Activated naive CD8-positive, alpha-beta T cell treated with anti-CD3 and anti-CD28 coated beads, Interleukin-2, amount 50 U/mL, for 24 hours (primary cell): ENCODE measurements at regions not wholly inside any gene's neighbourhood (a gene's known extent, or its start where the extent isn't known, plus 50 kb on each side); places are given as distances from the start of the nearest gene placed in this dataset.
"Not testable (repeated sequence)": the region's sequence is repeated elsewhere in the genome, so short reads cannot be mapped to it uniquely, and the experiment has no call there.

ENCODE experiments used
- ATAC-seq: fragments of 150-1000 bp; cut with Tn5 transposase; one replicate; pipeline ENCODE4 v1.10.0; 2021
- DNase-seq: peaks from one replicate; pipeline ENCODE4 v3.0.0; 2021
- H3K27ac Mint-ChIP-seq: one replicate; pipeline ENCODE4 v1.8.0; 2021; ENCODE audit warnings: mild to moderate bottlenecking, mixed read lengths
- H3K27me3 Mint-ChIP-seq: one replicate; pipeline ENCODE4 v1.8.0; 2021; ENCODE audit warnings: mixed read lengths
- H3K36me3 Mint-ChIP-seq: one replicate; pipeline ENCODE4 v1.8.0; 2021; ENCODE audit warnings: low read depth, mixed read lengths
- H3K4me1 Mint-ChIP-seq: one replicate; pipeline ENCODE4 v1.8.0; 2021; ENCODE audit warnings: mixed read lengths
- H3K4me3 Mint-ChIP-seq: one replicate; pipeline ENCODE4 v1.8.0; 2021; ENCODE audit warnings: mild to moderate bottlenecking, moderate library complexity, mixed read lengths
- H3K9me3 Mint-ChIP-seq: one replicate; pipeline ENCODE4 v1.8.0; 2021; ENCODE audit warnings: mixed read lengths

DNA sequence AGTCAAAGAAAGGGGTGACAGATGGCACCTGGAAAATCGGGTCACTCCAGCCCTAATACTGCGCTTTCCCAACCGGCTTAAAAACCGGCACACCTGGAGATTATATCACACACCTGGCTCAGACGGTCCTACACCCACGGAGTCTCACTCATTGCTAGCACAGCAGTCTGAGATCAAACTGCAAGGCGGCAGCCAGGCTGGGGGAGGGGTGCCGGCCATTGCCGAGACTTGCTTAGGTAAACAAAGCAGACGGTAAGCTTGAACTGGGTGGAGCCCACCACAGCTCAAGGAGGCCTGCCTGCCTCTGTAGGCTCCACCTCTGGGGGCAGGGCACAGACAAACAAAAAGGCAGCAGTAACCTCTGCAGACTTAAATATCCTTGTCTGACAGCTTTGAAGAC lies 456.5 kb upstream of the SMARCA2 start:
- ATAC-seq, H3K4me3 Mint-ChIP-seq, H3K9me3 Mint-ChIP-seq, H3K27ac Mint-ChIP-seq, H3K36me3 Mint-ChIP-seq, H3K4me1 Mint-ChIP-seq, DNase-seq: not testable (repeated sequence)
- H3K27me3 Mint-ChIP-seq: peaks cover 11% of the 10 kb centered on the region

- DNase-seq (no peak), ATAC-seq (no peak)
- Mint-ChIP-seq H3K27ac (no peak overlapping the region), H3K4me1 (no peaks in the 10 kb centered on the region), H3K27me3 (peaks cover 2% of the 10 kb centered on the region), H3K4me3 (no peak overlapping the region), H3K9me3 (no peaks in the 10 kb centered on the region), H3K36me3 (no peaks in the 10 kb centered on the region)
Measured at GRCh38 chr9:1575939-1576338, 439.2 kb upstream of the SMARCA2 start.

DNA sequence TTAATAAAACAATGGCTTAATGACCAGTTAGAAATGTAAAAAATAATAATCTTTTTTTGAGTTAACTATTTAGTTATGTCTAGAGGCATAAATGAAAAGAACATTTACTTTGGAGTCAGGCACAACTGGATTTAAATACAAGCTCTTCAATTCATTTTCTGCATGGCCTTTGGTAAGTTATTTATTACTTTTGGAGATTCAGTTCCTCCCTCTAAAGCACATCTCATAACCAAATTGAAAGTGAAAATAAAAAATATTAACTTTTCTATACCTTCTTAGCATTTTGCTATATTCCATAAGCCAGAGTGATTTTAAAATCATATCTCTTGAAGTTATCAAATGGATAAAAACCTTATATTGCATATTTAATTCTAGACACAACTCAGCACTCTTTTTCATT lies 434.9 kb upstream of the SMARCA2 start:
- ATAC-seq (no peak), DNase-seq (no peak)
- Mint-ChIP-seq H3K4me3 (no peak overlapping the region), H3K36me3 (no peaks in the 10 kb centered on the region), H3K9me3 (peaks cover 9% of the 10 kb centered on the region), H3K27me3 (peaks cover 2% of the 10 kb centered on the region), H3K27ac (no peak overlapping the region), H3K4me1 (no peaks in the 10 kb centered on the region)

GRCh38 chr9:1581926-1582325 lies 433.2 kb upstream of the SMARCA2 start:
- no peaks in the 10 kb centered on the region for H3K36me3 Mint-ChIP-seq
- ATAC-seq (no peak), DNase-seq (no peak)

GRCh38 chr9:1591310-1591709 lies 423.8 kb upstream of the SMARCA2 start:
- peaks cover 7% of the 10 kb centered on the region for H3K27me3 Mint-ChIP-seq
- no peak for ATAC-seq
- no peaks in the 10 kb centered on the region for H3K36me3 Mint-ChIP-seq
- H3K4me3 Mint-ChIP-seq: no peak overlapping the region
- no peak for DNase-seq
- no peak overlapping the region for H3K27ac Mint-ChIP-seq
- H3K4me1 Mint-ChIP-seq: no peaks in the 10 kb centered on the region
- peaks cover 4% of the 10 kb centered on the region for H3K9me3 Mint-ChIP-seq

More at GRCh38 chr9:1581926-1582325, 433.2 kb upstream of the SMARCA2 start:
- Mint-ChIP-seq H3K4me1 (no peaks in the 10 kb centered on the region), H3K9me3 (peaks cover 9% of the 10 kb centered on the region), H3K27me3 (peaks cover 2% of the 10 kb centered on the region), H3K27ac (no peak overlapping the region), H3K4me3 (no peak overlapping the region)

- DNase-seq (no peak), ATAC-seq (no peak)
- Mint-ChIP-seq H3K4me3 (no peak overlapping the region), H3K36me3 (no peaks in the 10 kb centered on the region), H3K27me3 (peaks cover 7% of the 10 kb centered on the region), H3K9me3 (no peaks in the 10 kb centered on the region), H3K4me1 (no peaks in the 10 kb centered on the region), H3K27ac (no peak overlapping the region)
Measured at GRCh38 chr9:1598270-1598669, 416.9 kb upstream of the SMARCA2 start.

GRCh38 chr9:1599961-1600360 lies 415.2 kb upstream of the SMARCA2 start:
- H3K36me3 Mint-ChIP-seq: no peaks in the 10 kb centered on the region
- H3K9me3 Mint-ChIP-seq: peaks cover 7% of the 10 kb centered on the region
- no peak overlapping the region for H3K4me3 Mint-ChIP-seq
- H3K4me1 Mint-ChIP-seq: no peaks in the 10 kb centered on the region
- H3K27me3 Mint-ChIP-seq: peaks cover 13% of the 10 kb centered on the region
- no peak overlapping the region for H3K27ac Mint-ChIP-seq
- DNase-seq: no peak
- no peak for ATAC-seq

- Mint-ChIP-seq H3K4me1 (no peaks in the 10 kb centered on the region), H3K36me3 (no peaks in the 10 kb centered on the region), H3K4me3 (no peak overlapping the region), H3K9me3 (peaks cover 8% of the 10 kb centered on the region), H3K27me3 (peaks cover 7% of the 10 kb centered on the region), H3K27ac (no peak overlapping the region)
- no peak for ATAC-seq
- DNase-seq: no peak
Measured at GRCh38 chr9:1604942-1605560, 410.1 kb upstream of the SMARCA2 start.

DNA sequence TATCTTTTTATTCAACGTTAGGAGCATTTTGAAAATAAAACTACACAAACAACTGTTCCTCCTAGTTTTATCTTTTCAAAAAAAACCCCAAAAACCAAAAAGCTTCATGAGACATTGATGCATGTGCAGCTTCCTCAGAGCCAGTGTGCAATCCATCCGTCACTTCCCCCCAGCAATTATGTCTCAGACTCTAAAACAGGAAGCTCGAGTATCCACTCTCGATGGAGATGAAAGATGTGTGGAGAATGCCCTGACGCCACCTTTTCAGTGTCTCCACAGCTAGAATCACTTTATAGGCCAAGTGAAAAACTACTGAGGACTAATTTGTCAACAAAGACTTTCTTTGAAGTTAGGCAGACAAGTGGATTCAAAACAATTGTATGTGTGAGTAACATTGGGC lies 408.9 kb upstream of the SMARCA2 start:
- no peaks in the 10 kb centered on the region for H3K4me1 Mint-ChIP-seq
- H3K9me3 Mint-ChIP-seq: peaks cover 8% of the 10 kb centered on the region
- ATAC-seq (no peak), DNase-seq (no peak)
- H3K36me3 Mint-ChIP-seq: no peaks in the 10 kb centered on the region
- H3K4me3 Mint-ChIP-seq: no peak overlapping the region
- peaks cover 12% of the 10 kb centered on the region for H3K27me3 Mint-ChIP-seq
- H3K27ac Mint-ChIP-seq: no peak overlapping the region

GRCh38 chr9:1612886-1613285 lies 402.3 kb upstream of the SMARCA2 start:
- no peak for DNase-seq
- no peak overlapping the region for H3K4me3 Mint-ChIP-seq
- H3K27me3 Mint-ChIP-seq: peaks cover 13% of the 10 kb centered on the region
- H3K36me3 Mint-ChIP-seq: no peaks in the 10 kb centered on the region
- no peaks in the 10 kb centered on the region for H3K4me1 Mint-ChIP-seq
- no peak overlapping the region for H3K27ac Mint-ChIP-seq
- ATAC-seq: no peak
- H3K9me3 Mint-ChIP-seq: peaks cover 3% of the 10 kb centered on the region

DNA sequence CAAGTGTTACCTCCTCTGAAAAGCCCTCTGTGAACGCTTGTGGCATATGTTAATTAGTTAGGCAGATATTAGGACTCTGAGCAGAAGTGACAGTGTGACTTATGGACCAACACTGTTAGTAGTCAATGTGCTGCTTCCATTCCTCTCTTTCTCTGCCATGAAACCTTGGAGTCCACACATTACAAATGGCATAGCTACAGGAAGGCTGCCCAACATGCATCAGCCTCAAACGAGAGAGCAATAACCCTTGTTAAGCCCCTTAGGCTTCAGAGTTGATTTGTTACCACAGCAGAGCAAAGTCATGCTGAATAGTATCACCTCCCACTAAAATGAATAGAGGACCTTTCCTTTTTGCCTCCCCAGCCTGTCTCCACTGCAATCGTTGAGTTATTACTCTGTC lies 397.7 kb upstream of the SMARCA2 start:
- Mint-ChIP-seq H3K9me3 (peaks cover 3% of the 10 kb centered on the region), H3K27me3 (peaks cover 7% of the 10 kb centered on the region), H3K27ac (no peak overlapping the region), H3K36me3 (no peaks in the 10 kb centered on the region), H3K4me1 (no peaks in the 10 kb centered on the region), H3K4me3 (no peak overlapping the region)
- ATAC-seq (no peak), DNase-seq (no peak)

- no peak for ATAC-seq
- no peak for DNase-seq
- H3K4me3 Mint-ChIP-seq: no peak overlapping the region
- peaks cover 3% of the 10 kb centered on the region for H3K9me3 Mint-ChIP-seq
- H3K27ac Mint-ChIP-seq: no peak overlapping the region
- H3K27me3 Mint-ChIP-seq: peaks cover 6% of the 10 kb centered on the region
- H3K4me1 Mint-ChIP-seq: no peaks in the 10 kb centered on the region
- H3K36me3 Mint-ChIP-seq: no peaks in the 10 kb centered on the region
Measured at GRCh38 chr9:1619915-1620710, 395.0 kb upstream of the SMARCA2 start.

DNA sequence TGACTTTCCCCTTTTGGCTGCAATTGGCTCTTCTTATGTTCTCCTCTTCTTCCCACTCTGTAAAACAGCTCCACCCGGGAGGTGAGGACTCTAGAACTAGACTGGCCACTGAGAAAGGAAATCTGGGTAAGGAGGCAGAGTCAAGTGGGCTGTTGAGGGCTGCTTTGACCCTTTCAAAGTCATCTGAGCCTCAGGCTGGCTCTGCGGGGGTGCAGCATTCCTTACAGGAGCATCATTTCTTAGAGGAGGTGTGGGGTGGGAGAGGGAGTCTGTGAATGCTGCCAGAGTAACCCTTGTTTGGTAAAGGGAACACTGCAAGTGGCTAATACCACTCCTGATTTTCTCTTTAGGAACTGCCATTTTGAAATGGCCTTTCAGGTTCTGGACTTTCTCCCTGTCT lies 377.7 kb upstream of the SMARCA2 start:
- H3K4me1 Mint-ChIP-seq: no peaks in the 10 kb centered on the region
- H3K9me3 Mint-ChIP-seq: peaks cover 9% of the 10 kb centered on the region
- H3K27ac Mint-ChIP-seq: no peak overlapping the region
- no peaks in the 10 kb centered on the region for H3K27me3 Mint-ChIP-seq
- no peak overlapping the region for H3K4me3 Mint-ChIP-seq
- no peak for DNase-seq
- no peaks in the 10 kb centered on the region for H3K36me3 Mint-ChIP-seq
- ATAC-seq: no peak

GRCh38 chr9:1639166-1639565 lies 376.0 kb upstream of the SMARCA2 start:
- Mint-ChIP-seq H3K27me3 (no peaks in the 10 kb centered on the region), H3K36me3 (no peaks in the 10 kb centered on the region), H3K4me1 (no peaks in the 10 kb centered on the region), H3K4me3 (no peak overlapping the region), H3K9me3 (peaks cover 10% of the 10 kb centered on the region), H3K27ac (no peak overlapping the region)
- DNase-seq (no peak), ATAC-seq (no peak)

DNA sequence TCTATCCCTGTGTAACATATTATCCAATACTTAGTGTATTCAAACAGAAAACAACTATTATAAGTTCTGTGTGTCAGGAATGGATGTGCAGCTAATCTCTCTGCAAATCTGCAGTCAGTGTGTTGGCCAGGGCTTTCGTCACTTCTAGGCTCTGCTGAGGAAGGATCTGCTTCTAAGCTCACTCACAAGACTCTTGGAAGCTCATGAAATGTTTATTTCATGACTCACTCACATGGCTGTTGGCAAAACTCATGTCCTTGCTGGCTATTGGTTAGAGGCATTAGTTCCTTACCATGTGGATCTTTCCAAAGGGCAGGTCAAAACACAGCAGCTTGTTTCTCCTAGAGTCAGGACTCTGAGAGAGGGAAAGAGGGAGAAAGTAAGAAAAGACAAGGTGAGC lies 367.4 kb upstream of the SMARCA2 start:
- Mint-ChIP-seq H3K36me3 (no peaks in the 10 kb centered on the region), H3K27me3 (peaks cover 5% of the 10 kb centered on the region)

More for the DNA sequence above, 367.4 kb upstream of the SMARCA2 start:
- Mint-ChIP-seq H3K27ac (no peak overlapping the region), H3K4me3 (no peak overlapping the region), H3K4me1 (no peaks in the 10 kb centered on the region), H3K9me3 (peaks cover 4% of the 10 kb centered on the region)
- ATAC-seq (no peak), DNase-seq (no peak)
